A673 (cell line): ENCODE measurements at regions not wholly inside any gene's neighbourhood (a gene's known extent, or its start where the extent isn't known, plus 50 kb on each side); places are given as distances from the start of the nearest gene placed in this dataset.

ENCODE experiments used
- BruUV-seq: library from RNA; stranded (reverse); fragments of 400-500 nt; replicated peaks from 2 replicates; lab custom pipeline; 2021; lab: Mats Ljungman, UMichigan
- CTCF ChIA-PET: fragments of 300-600 bp; sonication (Branson Sonifier 250); formaldehyde crosslinking; loops from one replicate; lab custom pipeline; 2022; ENCODE audit warnings: antibody characterized with exemption; lab: Charles Lee
- POLR2A ChIA-PET: fragments of 300-600 bp; sonication (Branson Sonifier 250); formaldehyde crosslinking; loops from one replicate; lab custom pipeline; 2022; ENCODE audit warnings: antibody characterized with exemption; ENCODE audit not compliant: low non-redundant PET; lab: Charles Lee
- DNase-seq: peaks from one replicate; pipeline ENCODE4 v3.0.0-alpha.2; 2015; ENCODE audit warnings: low spot score
- H3K27ac ChIP-seq: fragments of 200-600 bp; sonication (generic); 2 replicates; pipeline ENCODE4 v1.5.1; 2016; ENCODE audit warnings: mixed run types, low read depth, mild to moderate bottlenecking, mixed read lengths, antibody characterized with exemption, low read length; ENCODE audit not compliant: poor library complexity, severe bottlenecking
- H3K27me3 ChIP-seq: fragments of 200-600 bp; sonication (generic); replicated peaks from 2 replicates; pipeline ENCODE4 v1.6.1; 2017; ENCODE audit warnings: mixed run types, low read depth, mild to moderate bottlenecking, mixed read lengths, antibody characterized with exemption, low read length; ENCODE audit not compliant: insufficient read depth, poor library complexity
- H3K36me3 ChIP-seq: fragments of 200-600 bp; sonication (generic); 2 replicates; pipeline ENCODE4 v1.6.1; 2016; ENCODE audit warnings: mixed run types, mild to moderate bottlenecking, mixed read lengths, antibody characterized with exemption, low read length; ENCODE audit not compliant: insufficient read depth, poor library complexity, severe bottlenecking
- H3K4me1 ChIP-seq: fragments of 200-600 bp; sonication (generic); 2 replicates; pipeline ENCODE4 v1.6.1; 2017; ENCODE audit warnings: mixed run types, mild to moderate bottlenecking, mixed read lengths, antibody characterized with exemption, low read length; ENCODE audit not compliant: insufficient read depth, poor library complexity, severe bottlenecking
- H3K4me3 ChIP-seq: fragments of 200-600 bp; sonication (generic); 2 replicates; pipeline ENCODE4 v1.5.1; 2016; ENCODE audit warnings: low read depth, mixed run types, mild to moderate bottlenecking, mixed read lengths, low read length; ENCODE audit not compliant: poor library complexity, severe bottlenecking
- H3K9me3 ChIP-seq: fragments of 200-600 bp; sonication (generic); 2 replicates; pipeline ENCODE4 v1.6.1; 2016; ENCODE audit warnings: mixed run types, low read depth, mild to moderate bottlenecking, mixed read lengths, antibody characterized with exemption, low read length; ENCODE audit not compliant: poor library complexity, severe bottlenecking
- CTCF ChIP-seq: fragments of 300-800, 200-600 bp; sonication (generic); conservative IDR thresholded peaks from 2 replicates; pipeline ENCODE4 v1.5.1; 2017; ENCODE audit warnings: low read depth, mild to moderate bottlenecking, antibody characterized with exemption, low read length, moderate library complexity, mixed read lengths
- EZH2 ChIP-seq: fragments of 200-600 bp; sonication (generic); IDR thresholded peaks from 2 replicates; pipeline ENCODE4 v1.6.1; 2017; ENCODE audit warnings: borderline replicate concordance, low read depth, mild to moderate bottlenecking, mixed read lengths, antibody characterized with exemption, low read length; ENCODE audit not compliant: poor library complexity, severe bottlenecking
- intact Hi-C: fragments of 100-400 bp; cut with micrococcal nuclease; formaldehyde crosslinking; loops from one replicate; pipeline ENCODE4 v1.10.0; 2022; ENCODE audit not compliant: unreplicated experiment

DNA sequence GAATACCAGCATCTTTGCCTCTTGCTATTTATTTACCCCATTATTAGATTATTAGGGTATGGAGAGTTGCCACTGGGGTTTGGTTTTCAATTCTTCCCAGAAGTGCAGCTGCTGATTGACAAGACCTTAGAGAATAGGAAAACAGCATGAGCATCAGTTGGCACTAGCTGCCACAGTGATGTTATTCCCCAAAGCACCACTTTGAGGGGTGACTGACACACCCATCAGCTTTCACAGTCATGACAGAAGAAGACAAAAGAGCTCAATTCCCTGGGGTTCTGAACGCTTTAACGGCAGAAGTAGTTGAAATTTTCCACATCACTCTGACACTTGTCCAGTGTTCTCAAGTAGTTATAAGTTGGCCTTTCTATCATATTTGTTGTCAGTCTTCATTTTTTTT, 55.0 kb upstream of the NR3C2 start:
- Histone ChIP-seq H3K4me1 (no peaks in the 10 kb centered on the region), H3K9me3 (no peaks in the 10 kb centered on the region), H3K36me3 (no peaks in the 10 kb centered on the region), H3K27me3 (no peaks in the 10 kb centered on the region), H3K4me3 (no peak overlapping the region), H3K27ac (no peak overlapping the region)
- TF ChIP-seq CTCF (no peak), EZH2 (no peak)
- ChIA-PET POLR2A (no interaction called here), CTCF (no interaction called here)
- no TSS peak for BruUV-seq
- peak; percentile 32 for DNase-seq
- intact Hi-C loops: no loop called here

- Histone ChIP-seq H3K9me3 (no peaks in the 10 kb centered on the region), H3K27ac (no peak overlapping the region), H3K36me3 (no peaks in the 10 kb centered on the region), H3K27me3 (no peaks in the 10 kb centered on the region), H3K4me1 (no peaks in the 10 kb centered on the region), H3K4me3 (no peak overlapping the region)
- intact Hi-C loops: no loop called here
- no peak for TF ChIP-seq CTCF
- TF ChIP-seq EZH2: no peak
- no peak for DNase-seq
- CTCF ChIA-PET: no interaction called here
- BruUV-seq: no TSS peak
- POLR2A ChIA-PET: no interaction called here
Measured at GRCh38 chr4:148495463-148495862, 53.2 kb upstream of the NR3C2 start.
